Glutamatergic neuron (in vitro differentiated cells): ENCODE measurements at regions not wholly inside any gene's neighbourhood (a gene's known extent, or its start where the extent isn't known, plus 50 kb on each side); places are given as distances from the start of the nearest gene placed in this dataset.

ENCODE experiments used
- DNase-seq: peaks from one replicate; pipeline ENCODE4 v3.0.0; 2022
- H3K27ac Mint-ChIP-seq: one replicate; pipeline ENCODE4 v1.8.0; 2020; ENCODE audit warnings: mild to moderate bottlenecking, mixed read lengths, inconsistent platforms; ENCODE audit not compliant: unreplicated experiment
- H3K27me3 Mint-ChIP-seq: one replicate; pipeline ENCODE4 v1.8.0; 2020; ENCODE audit warnings: mild to moderate bottlenecking, moderate library complexity, mixed read lengths, inconsistent platforms; ENCODE audit not compliant: unreplicated experiment
- H3K36me3 Mint-ChIP-seq: one replicate; pipeline ENCODE4 v1.8.0; 2020; ENCODE audit warnings: mild to moderate bottlenecking, mixed read lengths, inconsistent platforms; ENCODE audit not compliant: unreplicated experiment
- H3K4me1 Mint-ChIP-seq: one replicate; pipeline ENCODE4 v1.8.0; 2020; ENCODE audit warnings: mild to moderate bottlenecking, low read depth, mixed read lengths, inconsistent platforms; ENCODE audit not compliant: unreplicated experiment
- H3K4me3 Mint-ChIP-seq: one replicate; pipeline ENCODE4 v1.8.0; 2020; ENCODE audit warnings: mild to moderate bottlenecking, mixed read lengths, inconsistent platforms; ENCODE audit not compliant: unreplicated experiment
- H3K9me3 Mint-ChIP-seq: one replicate; pipeline ENCODE4 v1.8.0; 2020; ENCODE audit warnings: mild to moderate bottlenecking, moderate library complexity, mixed read lengths, inconsistent platforms; ENCODE audit not compliant: unreplicated experiment
- TF ChIP-seq, protein P1 (sequence below): fragments of 200-600 bp; sonication (generic); IDR thresholded peaks from one replicate; pipeline ENCODE4 v1.5.0; 2021; ENCODE audit not compliant: partially characterized antibody, unreplicated experiment

DNA sequence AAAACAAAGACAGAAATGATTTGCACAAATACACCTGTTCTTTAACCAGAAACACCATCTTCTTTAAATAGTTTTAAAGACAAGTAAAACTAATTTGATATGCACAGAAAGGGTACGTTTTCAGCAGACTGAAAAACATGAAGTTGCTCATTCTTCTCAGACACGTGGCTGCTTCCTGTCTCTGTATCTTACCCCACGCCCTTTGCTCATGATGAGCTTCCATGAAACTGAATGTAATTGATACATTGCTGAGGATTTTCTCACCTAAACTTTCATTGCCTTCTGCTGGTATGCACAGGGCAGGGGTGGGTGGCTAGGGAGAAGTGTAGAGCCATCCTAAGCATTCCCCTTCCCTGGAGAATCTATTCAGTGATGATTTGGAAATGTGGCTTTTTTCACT lies 644.3 kb downstream of the BCL11A start:
- H3K27me3 Mint-ChIP-seq, result peaks cover 2% of the 10 kb centered on the region
- peaks cover 8% of the 10 kb centered on the region for H3K4me1 Mint-ChIP-seq
- H3K36me3 Mint-ChIP-seq, result no peaks in the 10 kb centered on the region
- H3K9me3 Mint-ChIP-seq, result no peaks in the 10 kb centered on the region
- TF ChIP-seq, protein P1, sequence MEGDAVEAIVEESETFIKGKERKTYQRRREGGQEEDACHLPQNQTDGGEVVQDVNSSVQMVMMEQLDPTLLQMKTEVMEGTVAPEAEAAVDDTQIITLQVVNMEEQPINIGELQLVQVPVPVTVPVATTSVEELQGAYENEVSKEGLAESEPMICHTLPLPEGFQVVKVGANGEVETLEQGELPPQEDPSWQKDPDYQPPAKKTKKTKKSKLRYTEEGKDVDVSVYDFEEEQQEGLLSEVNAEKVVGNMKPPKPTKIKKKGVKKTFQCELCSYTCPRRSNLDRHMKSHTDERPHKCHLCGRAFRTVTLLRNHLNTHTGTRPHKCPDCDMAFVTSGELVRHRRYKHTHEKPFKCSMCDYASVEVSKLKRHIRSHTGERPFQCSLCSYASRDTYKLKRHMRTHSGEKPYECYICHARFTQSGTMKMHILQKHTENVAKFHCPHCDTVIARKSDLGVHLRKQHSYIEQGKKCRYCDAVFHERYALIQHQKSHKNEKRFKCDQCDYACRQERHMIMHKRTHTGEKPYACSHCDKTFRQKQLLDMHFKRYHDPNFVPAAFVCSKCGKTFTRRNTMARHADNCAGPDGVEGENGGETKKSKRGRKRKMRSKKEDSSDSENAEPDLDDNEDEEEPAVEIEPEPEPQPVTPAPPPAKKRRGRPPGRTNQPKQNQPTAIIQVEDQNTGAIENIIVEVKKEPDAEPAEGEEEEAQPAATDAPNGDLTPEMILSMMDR, result no peak
- no peak overlapping the region for H3K27ac Mint-ChIP-seq
- no peak for DNase-seq
- H3K4me3 Mint-ChIP-seq, result no peak overlapping the region

DNA sequence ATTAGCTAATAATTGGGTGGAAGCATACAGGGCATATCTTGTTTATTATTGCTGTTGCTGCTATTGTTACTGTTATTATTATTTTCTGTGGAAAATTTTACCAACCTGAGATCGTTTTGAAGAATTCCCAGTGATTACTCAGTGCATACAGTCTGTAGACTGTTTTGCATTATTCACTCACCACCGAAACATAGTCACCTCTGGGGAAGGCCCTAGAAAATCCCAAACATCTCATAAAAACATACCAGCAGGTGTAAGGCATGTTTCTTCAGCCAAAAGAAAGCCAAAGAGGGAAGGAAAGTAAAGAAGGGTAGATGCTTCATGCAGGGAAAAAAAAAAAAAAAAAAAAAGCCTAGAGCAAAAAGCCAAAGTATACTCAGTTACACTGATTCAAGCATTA lies 647.7 kb downstream of the BCL11A start:
- peaks cover 8% of the 10 kb centered on the region for H3K4me1 Mint-ChIP-seq
- TF ChIP-seq, protein P1, result no peak
- no peaks in the 10 kb centered on the region for H3K9me3 Mint-ChIP-seq
- H3K27ac Mint-ChIP-seq, result no peak overlapping the region
- H3K27me3 Mint-ChIP-seq, result peaks cover 2% of the 10 kb centered on the region
- H3K36me3 Mint-ChIP-seq, result no peaks in the 10 kb centered on the region
- H3K4me3 Mint-ChIP-seq, result no peak overlapping the region
- DNase-seq, result no peak

DNA sequence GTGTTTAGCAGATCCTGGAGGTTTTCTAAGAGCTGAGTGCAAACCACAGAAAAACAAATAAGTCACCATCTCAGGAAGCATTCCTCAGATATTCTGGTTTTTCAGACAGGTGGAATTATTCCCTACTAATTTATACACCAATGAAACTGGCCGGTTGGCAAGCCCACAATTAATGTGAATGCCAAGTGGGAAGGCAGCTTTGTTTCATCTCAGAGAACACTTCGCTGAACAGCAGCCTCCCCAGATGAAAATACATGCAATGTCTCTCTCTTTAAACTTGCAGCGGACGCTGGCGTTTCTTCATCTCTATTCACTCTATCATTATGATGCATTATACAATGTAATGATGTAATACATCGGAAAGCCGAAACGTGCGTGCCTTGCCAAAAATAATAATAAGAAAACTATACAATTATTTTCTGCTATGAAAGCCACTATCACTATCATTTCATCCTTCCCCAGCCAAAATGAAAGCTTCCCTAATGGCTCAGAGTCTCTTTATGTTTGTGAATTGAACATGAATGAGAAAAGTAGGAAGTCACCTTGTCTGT lies 649.4 kb downstream of the BCL11A start:
- TF ChIP-seq, protein P1, result no peak
- Mint-ChIP-seq H3K4me1 (peaks cover 3% of the 10 kb centered on the region), H3K27me3 (no peaks in the 10 kb centered on the region), H3K36me3 (no peaks in the 10 kb centered on the region), H3K4me3 (no peak overlapping the region), H3K27ac (no peak overlapping the region), H3K9me3 (no peaks in the 10 kb centered on the region)
- no peak for DNase-seq

DNA sequence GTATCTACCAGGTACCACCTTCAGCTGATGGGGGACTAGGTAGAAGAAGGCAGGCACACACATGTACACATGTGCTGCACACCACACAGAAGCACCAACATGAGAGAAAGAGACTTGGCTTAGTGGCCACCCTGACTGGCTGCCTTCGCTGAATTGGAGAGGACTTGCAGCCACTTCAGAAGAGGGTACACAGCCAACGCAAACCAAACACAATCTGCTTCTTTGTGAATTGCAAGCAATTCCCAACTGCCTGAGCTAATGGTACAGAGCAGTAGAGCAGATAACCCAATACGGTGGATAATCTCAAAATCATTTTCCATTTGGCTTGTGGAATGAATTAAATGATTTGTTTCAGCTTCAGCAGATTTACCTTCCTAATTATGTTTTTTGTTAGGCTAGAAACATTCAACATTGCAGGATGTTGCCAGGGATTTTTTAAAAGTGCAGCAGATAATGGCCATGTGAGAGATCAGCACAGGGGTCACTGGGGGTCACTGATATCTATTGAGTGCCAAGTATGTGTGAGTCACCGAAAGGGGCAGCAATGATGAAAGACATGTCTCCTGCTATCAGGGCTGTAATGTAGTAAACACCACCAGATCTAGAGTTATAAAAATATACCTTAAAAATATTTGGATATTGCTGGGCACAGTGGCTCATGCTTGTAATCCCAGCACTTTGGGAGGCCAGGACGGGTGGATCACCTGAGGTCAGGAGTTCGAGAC lies 652.6 kb downstream of the BCL11A start:
- Mint-ChIP-seq H3K4me1 (no peaks in the 10 kb centered on the region), H3K27me3 (no peaks in the 10 kb centered on the region), H3K36me3 (no peaks in the 10 kb centered on the region), H3K27ac (no peak overlapping the region), H3K4me3 (no peak overlapping the region), H3K9me3 (no peaks in the 10 kb centered on the region)
- TF ChIP-seq, protein P1, result no peak
- no peak for DNase-seq

DNA sequence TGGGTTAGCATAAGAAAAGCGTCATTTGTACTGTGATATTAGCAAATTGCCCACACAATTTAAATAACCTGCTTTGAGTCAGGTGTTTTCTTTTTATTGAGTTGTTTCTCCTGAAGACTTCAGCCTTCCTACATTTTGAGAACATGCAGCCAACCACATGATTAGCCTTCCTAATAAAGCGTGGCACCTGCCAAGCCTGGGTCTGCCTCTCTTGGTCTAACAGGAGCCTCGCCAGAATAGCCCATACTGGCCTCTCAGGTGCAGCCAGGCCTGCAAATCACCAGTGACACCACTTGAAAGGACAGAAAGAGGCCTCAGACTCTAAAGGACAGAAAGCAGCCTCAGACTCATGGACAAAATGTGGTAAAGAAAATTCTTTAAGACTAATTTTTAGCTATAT lies 653.8 kb downstream of the BCL11A start:
- Mint-ChIP-seq H3K4me3 (no peak overlapping the region), H3K36me3 (no peaks in the 10 kb centered on the region), H3K9me3 (no peaks in the 10 kb centered on the region), H3K27me3 (no peaks in the 10 kb centered on the region), H3K4me1 (no peaks in the 10 kb centered on the region), H3K27ac (no peak overlapping the region)
- no peak for DNase-seq
- TF ChIP-seq, protein P1, result no peak
